HFF-Myc (cell line): ENCODE measurements at regions not wholly inside any gene's neighbourhood (a gene's known extent, or its start where the extent isn't known, plus 50 kb on each side); places are given as distances from the start of the nearest gene placed in this dataset.

Experiments
- DNase-seq: peaks from one replicate; pipeline ENCODE4 v3.0.0-alpha.2; 2011; ENCODE audit warnings: low read depth; ENCODE audit errors: extremely low read depth
- H3K4me3 ChIP-seq: replicated peaks from 2 replicates; pipeline ENCODE4 v1.5.1; 2011; ENCODE audit warnings: low read depth, mild to moderate bottlenecking, control low read depth, low read length
- CTCF ChIP-seq: IDR thresholded peaks from 2 replicates; pipeline ENCODE4 v1.5.1; 2012; ENCODE audit warnings: mild to moderate bottlenecking, low read depth, low read length, control low read depth; ENCODE audit errors: missing control alignments

- no peak overlapping the region for H3K4me3 ChIP-seq
- TF ChIP-seq CTCF: no peak
- no peak for DNase-seq
Measured at GRCh38 chr7:30212701-30213111, 71.7 kb upstream of the ZNRF2 start.

GRCh38 chr7:30213637-30214036, 70.8 kb upstream of the ZNRF2 start:
- no peak for DNase-seq
- H3K4me3 ChIP-seq: no peak overlapping the region
- TF ChIP-seq CTCF: no peak

- TF ChIP-seq CTCF: no peak
- H3K4me3 ChIP-seq: no peak overlapping the region
- DNase-seq: no peak
Measured at GRCh38 chr7:30214651-30215137, 69.7 kb upstream of the ZNRF2 start.

- DNase-seq: no peak
- no peak for TF ChIP-seq CTCF
- no peak overlapping the region for H3K4me3 ChIP-seq
Measured at GRCh38 chr7:30221764-30222163, 62.6 kb upstream of the ZNRF2 start.

- H3K4me3 ChIP-seq: no peak overlapping the region
- no peak for DNase-seq
- no peak for TF ChIP-seq CTCF
Measured at GRCh38 chr7:30222515-30223215, 61.7 kb upstream of the ZNRF2 start.

- no peak for DNase-seq
- TF ChIP-seq CTCF: no peak
- H3K4me3 ChIP-seq: no peak overlapping the region
Measured at GRCh38 chr7:30223896-30224295, 60.5 kb upstream of the ZNRF2 start.
